ENCODE measurements at regions not wholly inside any gene's neighbourhood (a gene's known extent, or its start where the extent isn't known, plus 50 kb on each side); places are given as distances from the start of the nearest gene placed in this dataset.
A peak's percentile ranks its signal among the peaks of the same experiment; 100 is the strongest.

DNA sequence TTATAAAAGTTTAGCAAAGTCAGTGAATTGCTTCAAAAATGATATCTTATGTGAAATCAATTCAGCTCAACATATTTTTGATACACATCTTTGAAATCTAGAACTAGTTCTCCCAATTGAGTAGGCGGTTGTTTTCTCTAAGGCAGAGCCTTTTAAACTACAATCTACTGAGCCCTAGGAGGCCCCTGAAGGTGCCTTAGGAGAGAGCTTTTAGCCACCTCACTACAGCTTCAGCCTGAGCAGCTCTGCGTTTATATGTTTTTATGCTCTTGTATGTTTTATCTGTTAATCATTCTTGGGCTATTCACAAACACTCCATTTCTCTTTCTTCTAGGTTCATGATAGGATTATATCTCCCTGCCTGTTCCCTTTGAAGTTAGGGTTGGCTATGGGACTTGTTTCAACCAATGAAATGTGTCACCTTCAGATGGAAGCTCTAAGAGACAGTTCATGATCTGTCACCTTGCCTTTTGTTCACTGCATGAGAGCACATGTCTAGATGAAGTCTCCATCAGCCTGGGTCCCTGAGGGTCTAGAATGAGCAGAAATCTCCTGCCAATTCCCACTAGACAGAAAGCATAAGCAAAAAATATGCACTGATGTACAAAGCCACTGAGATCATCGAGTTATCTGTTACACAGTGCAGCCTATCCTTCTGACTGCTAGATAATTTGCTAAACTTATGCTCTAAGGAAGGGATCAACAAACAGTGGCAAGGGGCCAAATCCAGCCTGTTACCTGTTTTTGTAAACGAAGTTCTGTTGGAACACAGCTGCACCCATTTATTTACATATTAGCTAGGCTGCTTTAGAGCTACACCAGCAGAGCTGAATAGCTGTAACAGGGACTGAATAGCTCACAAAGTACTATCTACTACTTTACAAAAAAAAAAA lies 128.5 kb upstream of the CDK1 start:
- TF ChIP-seq, protein P1, sequence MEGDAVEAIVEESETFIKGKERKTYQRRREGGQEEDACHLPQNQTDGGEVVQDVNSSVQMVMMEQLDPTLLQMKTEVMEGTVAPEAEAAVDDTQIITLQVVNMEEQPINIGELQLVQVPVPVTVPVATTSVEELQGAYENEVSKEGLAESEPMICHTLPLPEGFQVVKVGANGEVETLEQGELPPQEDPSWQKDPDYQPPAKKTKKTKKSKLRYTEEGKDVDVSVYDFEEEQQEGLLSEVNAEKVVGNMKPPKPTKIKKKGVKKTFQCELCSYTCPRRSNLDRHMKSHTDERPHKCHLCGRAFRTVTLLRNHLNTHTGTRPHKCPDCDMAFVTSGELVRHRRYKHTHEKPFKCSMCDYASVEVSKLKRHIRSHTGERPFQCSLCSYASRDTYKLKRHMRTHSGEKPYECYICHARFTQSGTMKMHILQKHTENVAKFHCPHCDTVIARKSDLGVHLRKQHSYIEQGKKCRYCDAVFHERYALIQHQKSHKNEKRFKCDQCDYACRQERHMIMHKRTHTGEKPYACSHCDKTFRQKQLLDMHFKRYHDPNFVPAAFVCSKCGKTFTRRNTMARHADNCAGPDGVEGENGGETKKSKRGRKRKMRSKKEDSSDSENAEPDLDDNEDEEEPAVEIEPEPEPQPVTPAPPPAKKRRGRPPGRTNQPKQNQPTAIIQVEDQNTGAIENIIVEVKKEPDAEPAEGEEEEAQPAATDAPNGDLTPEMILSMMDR (IDR thresholded peaks at IDR 0.05) = no peak
- Histone ChIP-seq H3K4me1 (ENCODE audit: control insufficient read depth, insufficient read depth, low read length) (no peaks in the 10 kb centered on the region), H3K27me3 (ENCODE audit: control insufficient read depth, insufficient read depth, low read length) (no peaks in the 10 kb centered on the region), H3K27ac (ENCODE audit: low read length) (no peak overlapping the region), H3K9me3 (ENCODE audit: control insufficient read depth, insufficient read depth, low read length) (no peaks in the 10 kb centered on the region), H3K36me3 (ENCODE audit: control insufficient read depth, insufficient read depth, low read length) (no peaks in the 10 kb centered on the region), H3K4me3 (ENCODE audit: low read length) (no peak overlapping the region)
- WGBS (ENCODE audit: insufficient coverage) = 74% methylated on average over 3 of the region's 4 CpGs
- no peak overlapping the region for H3K4me3 Mint-ChIP-seq
- no peak overlapping the region for H3K27ac Mint-ChIP-seq
- no peaks in the 10 kb centered on the region for H3K4me1 Mint-ChIP-seq
- intact Hi-C loops (cut with micrococcal nuclease) = loop anchor here (5.0 kb wide), 1 partner anchor 1867 kb away; no protein-coding TSS in a partner anchor
- H3K27me3 Mint-ChIP-seq (ENCODE audit: low read depth in 2 of 2) = no peaks in the 10 kb centered on the region
- ATAC-seq (no peak), DNase-seq (no peak)
- no peaks in the 10 kb centered on the region for H3K9me3 Mint-ChIP-seq
- H3K36me3 Mint-ChIP-seq = no peaks in the 10 kb centered on the region

DNA sequence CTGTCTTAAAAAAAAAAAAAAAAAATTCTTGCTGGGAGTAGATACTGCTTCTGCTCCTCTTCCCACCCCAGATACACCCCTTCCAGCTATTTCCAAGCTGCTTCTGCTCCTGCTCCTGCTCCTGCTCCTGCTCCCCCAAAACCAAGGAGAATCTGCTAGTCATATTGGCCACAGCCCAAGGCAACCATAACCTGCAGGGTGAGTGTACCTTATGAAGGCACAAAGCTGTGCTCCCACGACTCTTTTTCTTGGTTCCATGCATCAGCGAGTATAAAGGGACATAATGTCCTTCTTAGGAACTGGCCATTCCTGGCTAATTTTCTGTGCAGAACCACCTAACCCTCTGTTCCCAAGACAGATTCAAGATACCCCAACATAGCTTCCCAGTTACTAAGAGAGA lies 129.5 kb upstream of the CDK1 start:
- intact Hi-C loops (cut with micrococcal nuclease) = loop anchor here (5.0 kb wide), 1 partner anchor 1866 kb away; no protein-coding TSS in a partner anchor
- no peak overlapping the region for H3K27ac ChIP-seq (ENCODE audit: low read length)
- Mint-ChIP-seq H3K36me3 (no peaks in the 10 kb centered on the region), H3K9me3 (no peaks in the 10 kb centered on the region), H3K27me3 (ENCODE audit: low read depth in 2 of 2) (no peaks in the 10 kb centered on the region), H3K27ac (no peak overlapping the region), H3K4me3 (no peak overlapping the region), H3K4me1 (no peaks in the 10 kb centered on the region)
- no peaks in the 10 kb centered on the region for H3K27me3 ChIP-seq (ENCODE audit: control insufficient read depth, insufficient read depth, low read length)
- H3K4me3 ChIP-seq (ENCODE audit: low read length) = no peak overlapping the region
- TF ChIP-seq, protein P1 (IDR thresholded peaks at IDR 0.05) = no peak
- no peak for ATAC-seq
- H3K9me3 ChIP-seq (ENCODE audit: control insufficient read depth, insufficient read depth, low read length) = no peaks in the 10 kb centered on the region
- H3K36me3 ChIP-seq (ENCODE audit: control insufficient read depth, insufficient read depth, low read length) = no peaks in the 10 kb centered on the region
- WGBS (ENCODE audit: insufficient coverage) = 93% methylated on average over 2 of the region's 2 CpGs
- no peaks in the 10 kb centered on the region for H3K4me1 ChIP-seq (ENCODE audit: control insufficient read depth, insufficient read depth, low read length)
- DNase-seq = no peak

DNA sequence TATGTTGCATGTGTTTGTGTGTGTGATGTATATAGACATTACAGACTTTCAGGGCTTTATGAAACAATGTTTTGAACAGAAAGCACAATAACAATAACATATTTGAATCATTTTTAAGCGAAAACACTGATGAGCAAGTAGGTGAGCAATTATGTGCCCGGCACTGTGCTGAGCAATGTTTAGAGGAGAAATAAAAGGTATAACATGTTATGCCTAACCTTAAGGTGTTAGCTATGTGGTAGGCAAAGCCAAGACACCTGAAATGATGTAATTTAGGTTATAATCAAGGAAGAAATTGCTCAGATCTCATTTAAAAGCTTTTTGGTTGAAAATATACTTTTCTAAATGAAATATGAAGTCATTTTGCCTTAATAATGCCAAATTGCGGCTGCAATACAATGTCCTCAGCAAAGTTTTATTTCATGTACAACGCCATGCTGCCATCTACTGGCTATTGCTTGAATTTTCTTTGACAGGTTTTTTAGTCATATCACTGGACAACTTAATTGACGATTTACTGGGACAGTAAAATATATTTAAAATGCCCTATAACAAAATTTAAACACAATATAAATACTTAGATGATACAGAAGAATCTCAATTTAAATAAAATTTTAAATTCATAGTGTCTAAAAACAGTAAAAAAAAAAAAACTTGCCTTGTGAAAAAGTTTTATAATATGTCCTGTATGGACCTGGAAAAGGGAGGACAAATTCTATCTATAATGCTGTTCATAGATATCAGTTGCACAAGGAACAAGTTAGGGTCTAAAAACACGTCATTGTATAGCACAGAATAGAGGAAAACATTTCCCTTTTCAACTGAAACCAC lies 131.1 kb upstream of the CDK1 start:
- no peaks in the 10 kb centered on the region for H3K4me1 ChIP-seq (ENCODE audit: control insufficient read depth, insufficient read depth, low read length)
- TF ChIP-seq, protein P1 (IDR thresholded peaks at IDR 0.05) = peak; percentile 87
- peak in 1 of 2 donors; percentile 77 for DNase-seq
- Mint-ChIP-seq H3K4me3 (no peak overlapping the region), H3K27me3 (ENCODE audit: low read depth in 2 of 2) (no peaks in the 10 kb centered on the region), H3K4me1 (no peaks in the 10 kb centered on the region), H3K36me3 (no peaks in the 10 kb centered on the region), H3K27ac (no peak overlapping the region), H3K9me3 (no peaks in the 10 kb centered on the region)
- no peaks in the 10 kb centered on the region for H3K36me3 ChIP-seq (ENCODE audit: control insufficient read depth, insufficient read depth, low read length)
- H3K9me3 ChIP-seq (ENCODE audit: control insufficient read depth, insufficient read depth, low read length) = no peaks in the 10 kb centered on the region
- ATAC-seq = peak in 2 of 3 donors; percentile 53 to 67
- H3K27ac ChIP-seq (ENCODE audit: low read length) = no peak overlapping the region
- intact Hi-C loops (cut with micrococcal nuclease) = loop anchor here (1.0 to 5.0 kb wide), 3 partner anchors 547 to 1865 kb away; no protein-coding TSS in a partner anchor
- H3K4me3 ChIP-seq (ENCODE audit: low read length) = no peak overlapping the region
- 25% methylated on average over 5 of the region's 6 CpGs for WGBS (ENCODE audit: insufficient coverage)
- no peaks in the 10 kb centered on the region for H3K27me3 ChIP-seq (ENCODE audit: control insufficient read depth, insufficient read depth, low read length)

Data from natural killer cell (primary cell).